H1 (cell line): ENCODE measurements at regions not wholly inside any gene's neighbourhood (a gene's known extent, or its start where the extent isn't known, plus 50 kb on each side); places are given as distances from the start of the nearest gene placed in this dataset.

Experiments used
- KDM5A ChIP-seq: fragments of 200-600 bp; IDR thresholded peaks from 2 replicates; pipeline ENCODE4 v1.7.1; 2012; ENCODE audit warnings: mild to moderate bottlenecking, low read length, inconsistent platforms, mixed read lengths
- TBP ChIP-seq: IDR thresholded peaks from 2 replicates; pipeline ENCODE4 v1.6.1; 2011; ENCODE audit warnings: low read depth, low read length, improper control_type of control experiment
- TEAD4 ChIP-seq: IDR thresholded peaks from 2 replicates; pipeline ENCODE4 v1.6.1; 2012; ENCODE audit warnings: low read depth, low read length, inconsistent platforms, mixed read lengths
- TF ChIP-seq, protein P1 (sequence below): fragments of 300-600 bp; sonication (generic); IDR thresholded peaks from 2 replicates; pipeline ENCODE4 v1.7.1; 2012; ENCODE audit warnings: low read length, moderate library complexity, mild to moderate bottlenecking, inconsistent platforms; ENCODE audit not compliant: insufficient replicate concordance

GRCh38 chr17:69928611-69929010 lies 146.4 kb upstream of the KCNJ16 start (continued):
- TF ChIP-seq, protein P1, sequence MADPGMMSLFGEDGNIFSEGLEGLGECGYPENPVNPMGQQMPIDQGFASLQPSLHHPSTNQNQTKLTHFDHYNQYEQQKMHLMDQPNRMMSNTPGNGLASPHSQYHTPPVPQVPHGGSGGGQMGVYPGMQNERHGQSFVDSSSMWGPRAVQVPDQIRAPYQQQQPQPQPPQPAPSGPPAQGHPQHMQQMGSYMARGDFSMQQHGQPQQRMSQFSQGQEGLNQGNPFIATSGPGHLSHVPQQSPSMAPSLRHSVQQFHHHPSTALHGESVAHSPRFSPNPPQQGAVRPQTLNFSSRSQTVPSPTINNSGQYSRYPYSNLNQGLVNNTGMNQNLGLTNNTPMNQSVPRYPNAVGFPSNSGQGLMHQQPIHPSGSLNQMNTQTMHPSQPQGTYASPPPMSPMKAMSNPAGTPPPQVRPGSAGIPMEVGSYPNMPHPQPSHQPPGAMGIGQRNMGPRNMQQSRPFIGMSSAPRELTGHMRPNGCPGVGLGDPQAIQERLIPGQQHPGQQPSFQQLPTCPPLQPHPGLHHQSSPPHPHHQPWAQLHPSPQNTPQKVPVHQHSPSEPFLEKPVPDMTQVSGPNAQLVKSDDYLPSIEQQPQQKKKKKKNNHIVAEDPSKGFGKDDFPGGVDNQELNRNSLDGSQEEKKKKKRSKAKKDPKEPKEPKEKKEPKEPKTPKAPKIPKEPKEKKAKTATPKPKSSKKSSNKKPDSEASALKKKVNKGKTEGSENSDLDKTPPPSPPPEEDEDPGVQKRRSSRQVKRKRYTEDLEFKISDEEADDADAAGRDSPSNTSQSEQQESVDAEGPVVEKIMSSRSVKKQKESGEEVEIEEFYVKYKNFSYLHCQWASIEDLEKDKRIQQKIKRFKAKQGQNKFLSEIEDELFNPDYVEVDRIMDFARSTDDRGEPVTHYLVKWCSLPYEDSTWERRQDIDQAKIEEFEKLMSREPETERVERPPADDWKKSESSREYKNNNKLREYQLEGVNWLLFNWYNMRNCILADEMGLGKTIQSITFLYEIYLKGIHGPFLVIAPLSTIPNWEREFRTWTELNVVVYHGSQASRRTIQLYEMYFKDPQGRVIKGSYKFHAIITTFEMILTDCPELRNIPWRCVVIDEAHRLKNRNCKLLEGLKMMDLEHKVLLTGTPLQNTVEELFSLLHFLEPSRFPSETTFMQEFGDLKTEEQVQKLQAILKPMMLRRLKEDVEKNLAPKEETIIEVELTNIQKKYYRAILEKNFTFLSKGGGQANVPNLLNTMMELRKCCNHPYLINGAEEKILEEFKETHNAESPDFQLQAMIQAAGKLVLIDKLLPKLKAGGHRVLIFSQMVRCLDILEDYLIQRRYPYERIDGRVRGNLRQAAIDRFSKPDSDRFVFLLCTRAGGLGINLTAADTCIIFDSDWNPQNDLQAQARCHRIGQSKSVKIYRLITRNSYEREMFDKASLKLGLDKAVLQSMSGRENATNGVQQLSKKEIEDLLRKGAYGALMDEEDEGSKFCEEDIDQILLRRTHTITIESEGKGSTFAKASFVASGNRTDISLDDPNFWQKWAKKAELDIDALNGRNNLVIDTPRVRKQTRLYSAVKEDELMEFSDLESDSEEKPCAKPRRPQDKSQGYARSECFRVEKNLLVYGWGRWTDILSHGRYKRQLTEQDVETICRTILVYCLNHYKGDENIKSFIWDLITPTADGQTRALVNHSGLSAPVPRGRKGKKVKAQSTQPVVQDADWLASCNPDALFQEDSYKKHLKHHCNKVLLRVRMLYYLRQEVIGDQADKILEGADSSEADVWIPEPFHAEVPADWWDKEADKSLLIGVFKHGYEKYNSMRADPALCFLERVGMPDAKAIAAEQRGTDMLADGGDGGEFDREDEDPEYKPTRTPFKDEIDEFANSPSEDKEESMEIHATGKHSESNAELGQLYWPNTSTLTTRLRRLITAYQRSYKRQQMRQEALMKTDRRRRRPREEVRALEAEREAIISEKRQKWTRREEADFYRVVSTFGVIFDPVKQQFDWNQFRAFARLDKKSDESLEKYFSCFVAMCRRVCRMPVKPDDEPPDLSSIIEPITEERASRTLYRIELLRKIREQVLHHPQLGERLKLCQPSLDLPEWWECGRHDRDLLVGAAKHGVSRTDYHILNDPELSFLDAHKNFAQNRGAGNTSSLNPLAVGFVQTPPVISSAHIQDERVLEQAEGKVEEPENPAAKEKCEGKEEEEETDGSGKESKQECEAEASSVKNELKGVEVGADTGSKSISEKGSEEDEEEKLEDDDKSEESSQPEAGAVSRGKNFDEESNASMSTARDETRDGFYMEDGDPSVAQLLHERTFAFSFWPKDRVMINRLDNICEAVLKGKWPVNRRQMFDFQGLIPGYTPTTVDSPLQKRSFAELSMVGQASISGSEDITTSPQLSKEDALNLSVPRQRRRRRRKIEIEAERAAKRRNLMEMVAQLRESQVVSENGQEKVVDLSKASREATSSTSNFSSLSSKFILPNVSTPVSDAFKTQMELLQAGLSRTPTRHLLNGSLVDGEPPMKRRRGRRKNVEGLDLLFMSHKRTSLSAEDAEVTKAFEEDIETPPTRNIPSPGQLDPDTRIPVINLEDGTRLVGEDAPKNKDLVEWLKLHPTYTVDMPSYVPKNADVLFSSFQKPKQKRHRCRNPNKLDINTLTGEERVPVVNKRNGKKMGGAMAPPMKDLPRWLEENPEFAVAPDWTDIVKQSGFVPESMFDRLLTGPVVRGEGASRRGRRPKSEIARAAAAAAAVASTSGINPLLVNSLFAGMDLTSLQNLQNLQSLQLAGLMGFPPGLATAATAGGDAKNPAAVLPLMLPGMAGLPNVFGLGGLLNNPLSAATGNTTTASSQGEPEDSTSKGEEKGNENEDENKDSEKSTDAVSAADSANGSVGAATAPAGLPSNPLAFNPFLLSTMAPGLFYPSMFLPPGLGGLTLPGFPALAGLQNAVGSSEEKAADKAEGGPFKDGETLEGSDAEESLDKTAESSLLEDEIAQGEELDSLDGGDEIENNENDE: no peak
- TF ChIP-seq KDM5A: no peak
- TF ChIP-seq TEAD4: no peak
- no peak for TF ChIP-seq TBP
